ENCODE measurements at regions not wholly inside any gene's neighbourhood (a gene's known extent, or its start where the extent isn't known, plus 50 kb on each side); places are given as distances from the start of the nearest gene placed in this dataset.

GRCh38 chr13:23488442-23488841 lies 54.9 kb upstream of the SACS start:
- H3K36me3 ChIP-seq (ENCODE audit: control insufficient read depth in 5 of 5, insufficient read depth in 5 of 5, low read length in 5 of 5): no peaks in the 10 kb centered on the region
- no peak overlapping the region for H3K4me3 ChIP-seq (ENCODE audit: low read depth in 1 of 5, low read length in 5 of 5)
- H3K27ac ChIP-seq (ENCODE audit: low read depth, low read length): no peak overlapping the region
- no peaks in the 10 kb centered on the region for H3K9me3 ChIP-seq (ENCODE audit: control insufficient read depth in 5 of 5, low read length in 5 of 5)
- no peaks in the 10 kb centered on the region for H3K4me1 ChIP-seq (ENCODE audit: control insufficient read depth in 5 of 5, insufficient read depth in 5 of 5, low read length in 5 of 5)
- peaks cover 0 to 2% (median 0%) of the 10 kb centered on the region in 5 donors for H3K27me3 ChIP-seq (ENCODE audit: control insufficient read depth in 5 of 5, insufficient read depth in 4 of 5, low read length in 5 of 5)
- no peak overlapping the region for H3K9ac ChIP-seq (ENCODE audit: low read length in 5 of 5)

GRCh38 chr13:23496255-23496654 lies 62.8 kb upstream of the SACS start:
- H3K27ac ChIP-seq (ENCODE audit: low read depth, low read length): no peak overlapping the region

GRCh38 chr13:23497191-23497590 lies 63.7 kb upstream of the SACS start:
- Histone ChIP-seq H3K4me3 (ENCODE audit: low read depth in 1 of 5, low read length in 5 of 5) (no peak overlapping the region), H3K4me1 (ENCODE audit: control insufficient read depth in 5 of 5, insufficient read depth in 5 of 5, low read length in 5 of 5) (peaks cover 0 to 7% (median 0%) of the 10 kb centered on the region in 5 donors), H3K9me3 (ENCODE audit: control insufficient read depth in 5 of 5, low read length in 5 of 5) (no peaks in the 10 kb centered on the region), H3K9ac (ENCODE audit: low read length in 5 of 5) (no peak overlapping the region), H3K27me3 (ENCODE audit: control insufficient read depth in 5 of 5, insufficient read depth in 4 of 5, low read length in 5 of 5) (peaks cover 3 to 6% (median 5%) of the 10 kb centered on the region in 5 donors), H3K36me3 (ENCODE audit: control insufficient read depth in 5 of 5, insufficient read depth in 5 of 5, low read length in 5 of 5) (no peaks in the 10 kb centered on the region), H3K27ac (ENCODE audit: low read depth, low read length) (no peak overlapping the region)

More at GRCh38 chr13:23496255-23496654, 62.8 kb upstream of the SACS start:
- Histone ChIP-seq H3K27me3 (ENCODE audit: control insufficient read depth in 5 of 5, insufficient read depth in 4 of 5, low read length in 5 of 5) (peaks cover 3 to 6% (median 5%) of the 10 kb centered on the region in 5 donors), H3K9ac (ENCODE audit: low read length in 5 of 5) (no peak overlapping the region), H3K36me3 (ENCODE audit: control insufficient read depth in 5 of 5, insufficient read depth in 5 of 5, low read length in 5 of 5) (no peaks in the 10 kb centered on the region), H3K4me3 (ENCODE audit: low read depth in 1 of 5, low read length in 5 of 5) (no peak overlapping the region), H3K9me3 (ENCODE audit: control insufficient read depth in 5 of 5, low read length in 5 of 5) (no peaks in the 10 kb centered on the region), H3K4me1 (ENCODE audit: control insufficient read depth in 5 of 5, insufficient read depth in 5 of 5, low read length in 5 of 5) (peaks cover 0 to 7% (median 0%) of the 10 kb centered on the region in 5 donors)

- H3K27ac ChIP-seq (ENCODE audit: low read depth, low read length): no peak overlapping the region
- no peak overlapping the region for H3K9ac ChIP-seq (ENCODE audit: low read length in 5 of 5)
- peaks cover 0 to 3% (median 0%) of the 10 kb centered on the region in 5 donors for H3K27me3 ChIP-seq (ENCODE audit: control insufficient read depth in 5 of 5, insufficient read depth in 4 of 5, low read length in 5 of 5)
- H3K36me3 ChIP-seq (ENCODE audit: control insufficient read depth in 5 of 5, insufficient read depth in 5 of 5, low read length in 5 of 5): no peaks in the 10 kb centered on the region
- H3K4me1 ChIP-seq (ENCODE audit: control insufficient read depth in 5 of 5, insufficient read depth in 5 of 5, low read length in 5 of 5): peaks cover 0 to 7% (median 0%) of the 10 kb centered on the region in 5 donors
- no peak overlapping the region for H3K4me3 ChIP-seq (ENCODE audit: low read depth in 1 of 5, low read length in 5 of 5)
- no peaks in the 10 kb centered on the region for H3K9me3 ChIP-seq (ENCODE audit: control insufficient read depth in 5 of 5, low read length in 5 of 5)
Measured at GRCh38 chr13:23500849-23501248, 67.3 kb upstream of the SACS start.

GRCh38 chr13:23504180-23504579 lies 66.0 kb upstream of the TNFRSF19 start:
- Histone ChIP-seq H3K27me3 (ENCODE audit: control insufficient read depth in 5 of 5, insufficient read depth in 4 of 5, low read length in 5 of 5) (peaks cover 0 to 5% (median 0%) of the 10 kb centered on the region in 5 donors), H3K36me3 (ENCODE audit: control insufficient read depth in 5 of 5, insufficient read depth in 5 of 5, low read length in 5 of 5) (no peaks in the 10 kb centered on the region), H3K27ac (ENCODE audit: low read depth, low read length) (no peak overlapping the region), H3K4me1 (ENCODE audit: control insufficient read depth in 5 of 5, insufficient read depth in 5 of 5, low read length in 5 of 5) (peaks cover 0 to 12% (median 7%) of the 10 kb centered on the region in 5 donors), H3K9ac (ENCODE audit: low read length in 5 of 5) (no peak overlapping the region), H3K4me3 (ENCODE audit: low read depth in 1 of 5, low read length in 5 of 5) (no peak overlapping the region), H3K9me3 (ENCODE audit: control insufficient read depth in 5 of 5, low read length in 5 of 5) (no peaks in the 10 kb centered on the region)

- H3K9me3 ChIP-seq (ENCODE audit: control insufficient read depth in 5 of 5, low read length in 5 of 5): no peaks in the 10 kb centered on the region
- no peak overlapping the region for H3K9ac ChIP-seq (ENCODE audit: low read length in 5 of 5)
- H3K27me3 ChIP-seq (ENCODE audit: control insufficient read depth in 5 of 5, insufficient read depth in 4 of 5, low read length in 5 of 5): peaks cover 0 to 5% (median 0%) of the 10 kb centered on the region in 5 donors
- H3K27ac ChIP-seq (ENCODE audit: low read depth, low read length): no peak overlapping the region
- no peaks in the 10 kb centered on the region for H3K36me3 ChIP-seq (ENCODE audit: control insufficient read depth in 5 of 5, insufficient read depth in 5 of 5, low read length in 5 of 5)
- H3K4me3 ChIP-seq (ENCODE audit: low read depth in 1 of 5, low read length in 5 of 5): no peak overlapping the region
- peaks cover 0 to 12% (median 7%) of the 10 kb centered on the region in 5 donors for H3K4me1 ChIP-seq (ENCODE audit: control insufficient read depth in 5 of 5, insufficient read depth in 5 of 5, low read length in 5 of 5)
Measured at GRCh38 chr13:23505007-23505406, 65.2 kb upstream of the TNFRSF19 start.

GRCh38 chr13:23506071-23506806 lies 64.0 kb upstream of the TNFRSF19 start:
- H3K27ac ChIP-seq (ENCODE audit: low read depth, low read length): no peak overlapping the region
- no peaks in the 10 kb centered on the region for H3K9me3 ChIP-seq (ENCODE audit: control insufficient read depth in 5 of 5, low read length in 5 of 5)
- H3K4me1 ChIP-seq (ENCODE audit: control insufficient read depth in 5 of 5, insufficient read depth in 5 of 5, low read length in 5 of 5): peaks cover 0 to 16% (median 0%) of the 10 kb centered on the region in 5 donors
- peak overlapping the region in 1 of 5 donors; percentile 7 for H3K4me3 ChIP-seq (ENCODE audit: low read depth in 1 of 5, low read length in 5 of 5)
- H3K27me3 ChIP-seq (ENCODE audit: control insufficient read depth in 5 of 5, insufficient read depth in 4 of 5, low read length in 5 of 5): peaks cover 0 to 5% (median 0%) of the 10 kb centered on the region in 5 donors
- no peak overlapping the region for H3K9ac ChIP-seq (ENCODE audit: low read length in 5 of 5)
- no peaks in the 10 kb centered on the region for H3K36me3 ChIP-seq (ENCODE audit: control insufficient read depth in 5 of 5, insufficient read depth in 5 of 5, low read length in 5 of 5)

GRCh38 chr13:23506807-23507291 lies 63.4 kb upstream of the TNFRSF19 start:
- Histone ChIP-seq H3K27me3 (ENCODE audit: control insufficient read depth in 5 of 5, insufficient read depth in 4 of 5, low read length in 5 of 5) (peaks cover 0 to 5% (median 0%) of the 10 kb centered on the region in 5 donors), H3K9me3 (ENCODE audit: control insufficient read depth in 5 of 5, low read length in 5 of 5) (no peaks in the 10 kb centered on the region), H3K36me3 (ENCODE audit: control insufficient read depth in 5 of 5, insufficient read depth in 5 of 5, low read length in 5 of 5) (no peaks in the 10 kb centered on the region), H3K4me3 (ENCODE audit: low read depth in 1 of 5, low read length in 5 of 5) (no peak overlapping the region), H3K9ac (ENCODE audit: low read length in 5 of 5) (no peak overlapping the region), H3K4me1 (ENCODE audit: control insufficient read depth in 5 of 5, insufficient read depth in 5 of 5, low read length in 5 of 5) (peaks cover 0 to 17% (median 0%) of the 10 kb centered on the region in 5 donors), H3K27ac (ENCODE audit: low read depth, low read length) (no peak overlapping the region)

GRCh38 chr13:23509781-23510543 lies 60.2 kb upstream of the TNFRSF19 start:
- H3K9me3 ChIP-seq (ENCODE audit: control insufficient read depth in 5 of 5, low read length in 5 of 5): no peaks in the 10 kb centered on the region
- H3K27ac ChIP-seq (ENCODE audit: low read depth, low read length): no peak overlapping the region

GRCh38 chr13:23510544-23510916 lies 59.7 kb upstream of the TNFRSF19 start:
- Histone ChIP-seq H3K27me3 (ENCODE audit: control insufficient read depth in 5 of 5, insufficient read depth in 4 of 5, low read length in 5 of 5) (peaks cover 0 to 6% (median 2%) of the 10 kb centered on the region in 5 donors), H3K36me3 (ENCODE audit: control insufficient read depth in 5 of 5, insufficient read depth in 5 of 5, low read length in 5 of 5) (no peaks in the 10 kb centered on the region), H3K27ac (ENCODE audit: low read depth, low read length) (no peak overlapping the region), H3K4me1 (ENCODE audit: control insufficient read depth in 5 of 5, insufficient read depth in 5 of 5, low read length in 5 of 5) (peaks cover 0 to 17% (median 0%) of the 10 kb centered on the region in 5 donors), H3K9me3 (ENCODE audit: control insufficient read depth in 5 of 5, low read length in 5 of 5) (no peaks in the 10 kb centered on the region), H3K9ac (ENCODE audit: low read length in 5 of 5) (no peak overlapping the region), H3K4me3 (ENCODE audit: low read depth in 1 of 5, low read length in 5 of 5) (no peak overlapping the region)

More at GRCh38 chr13:23509781-23510543, 60.2 kb upstream of the TNFRSF19 start:
- Histone ChIP-seq H3K9ac (ENCODE audit: low read length in 5 of 5) (no peak overlapping the region), H3K4me3 (ENCODE audit: low read depth in 1 of 5, low read length in 5 of 5) (no peak overlapping the region), H3K36me3 (ENCODE audit: control insufficient read depth in 5 of 5, insufficient read depth in 5 of 5, low read length in 5 of 5) (no peaks in the 10 kb centered on the region), H3K4me1 (ENCODE audit: control insufficient read depth in 5 of 5, insufficient read depth in 5 of 5, low read length in 5 of 5) (peaks cover 0 to 17% (median 0%) of the 10 kb centered on the region in 5 donors), H3K27me3 (ENCODE audit: control insufficient read depth in 5 of 5, insufficient read depth in 4 of 5, low read length in 5 of 5) (peaks cover 0 to 6% (median 0%) of the 10 kb centered on the region in 5 donors)
